NT2/D1 (cell line): ENCODE measurements at regions not wholly inside any gene's neighbourhood (a gene's known extent, or its start where the extent isn't known, plus 50 kb on each side); places are given as distances from the start of the nearest gene placed in this dataset.

Experiments used
- DNase-seq: peaks from one replicate; pipeline ENCODE4 v3.0.0-alpha.2; 2011; ENCODE audit warnings: low read depth, low spot score
- H3K27me3 ChIP-seq: 2 replicates; pipeline ENCODE4 v1.6.0; 2011; ENCODE audit warnings: mild to moderate bottlenecking; ENCODE audit not compliant: insufficient read length, insufficient read depth
- H3K36me3 ChIP-seq: 2 replicates; pipeline ENCODE4 v1.6.1; 2011; ENCODE audit warnings: mild to moderate bottlenecking, low read length, mixed read lengths; ENCODE audit not compliant: insufficient read depth, insufficient read length
- H3K4me1 ChIP-seq: 2 replicates; pipeline ENCODE4 v1.5.1; 2011; ENCODE audit not compliant: insufficient read depth, insufficient read length
- H3K4me3 ChIP-seq: 2 replicates; pipeline ENCODE4 v1.5.1; 2011; ENCODE audit warnings: low read depth; ENCODE audit not compliant: insufficient read length
- H3K9ac ChIP-seq: 2 replicates; pipeline ENCODE4 v1.6.0; 2011; ENCODE audit warnings: low read depth; ENCODE audit not compliant: insufficient read length
- H3K9me3 ChIP-seq: 2 replicates; pipeline ENCODE4 v1.5.1; 2011; ENCODE audit warnings: mild to moderate bottlenecking, low read length; ENCODE audit not compliant: insufficient read depth
- SUZ12 ChIP-seq: IDR thresholded peaks from 2 replicates; pipeline ENCODE4 v1.6.1; 2011; ENCODE audit not compliant: insufficient read length, insufficient read depth; ENCODE audit errors: extremely low read depth
- YY1 ChIP-seq: IDR thresholded peaks from 2 replicates; pipeline ENCODE4 v1.6.1; 2011; ENCODE audit not compliant: insufficient read length, insufficient read depth
- ZNF274 ChIP-seq: IDR thresholded peaks from 2 replicates; pipeline ENCODE4 v1.6.1; 2011; ENCODE audit warnings: mild to moderate bottlenecking, low read depth, low read length

- Histone ChIP-seq H3K4me3 (no peak overlapping the region), H3K27me3 (no peaks in the 10 kb centered on the region), H3K4me1 (no peaks in the 10 kb centered on the region), H3K9me3 (no peaks in the 10 kb centered on the region), H3K9ac (no peak overlapping the region), H3K36me3 (no peaks in the 10 kb centered on the region)
- DNase-seq, result no peak
- TF ChIP-seq ZNF274 (no peak), YY1 (no peak), SUZ12 (no peak)
These were observed 185.5 kb upstream of the KCNN2 start for GRCh38 chr5:114176356-114176755.

DNA sequence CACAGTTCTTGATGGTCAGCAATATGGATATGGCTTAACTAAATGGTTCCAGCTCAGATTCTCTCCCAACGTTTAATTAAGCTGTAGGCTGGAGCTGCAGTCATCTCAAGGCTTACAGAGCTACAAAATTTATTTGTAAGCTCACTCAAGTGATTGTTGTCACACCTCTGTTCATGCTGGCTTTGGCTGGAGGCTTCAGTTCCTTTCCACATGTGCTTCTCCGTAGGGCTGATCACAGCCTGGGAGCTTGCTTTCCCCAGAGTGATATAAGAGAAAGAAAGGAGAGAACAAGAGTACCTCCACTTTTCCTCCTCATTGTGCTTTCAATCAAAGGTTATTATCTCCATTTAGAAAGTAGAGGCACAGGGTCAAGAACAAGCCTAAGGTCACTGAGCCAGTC is 182.7 kb upstream of the KCNN2 start:
- no peak for DNase-seq
- TF ChIP-seq YY1 (no peak), ZNF274 (no peak), SUZ12 (no peak)

DNA sequence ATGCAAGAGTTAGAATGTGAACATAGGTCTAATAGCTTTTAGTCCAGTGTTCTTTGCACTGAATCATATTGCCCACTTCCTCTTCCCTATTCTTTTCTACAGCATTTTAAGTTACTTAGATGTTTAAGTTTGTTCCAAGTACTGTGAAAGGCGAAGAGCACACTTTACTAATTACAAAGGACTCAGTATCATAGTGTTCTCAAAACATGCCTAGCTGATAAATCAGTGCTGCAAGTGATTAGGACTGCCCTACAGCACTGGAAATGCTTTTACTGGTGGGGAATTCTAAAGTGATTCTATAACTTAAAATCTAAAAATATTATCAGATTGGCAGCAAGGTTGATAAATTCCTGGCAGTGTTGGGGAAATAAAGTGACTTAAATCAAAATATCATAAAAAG is 177.9 kb upstream of the KCNN2 start:
- Histone ChIP-seq H3K4me3 (no peak overlapping the region), H3K27me3 (no peaks in the 10 kb centered on the region), H3K4me1 (no peaks in the 10 kb centered on the region), H3K36me3 (no peaks in the 10 kb centered on the region), H3K9me3 (no peaks in the 10 kb centered on the region), H3K9ac (no peak overlapping the region)
- TF ChIP-seq ZNF274, result no peak
- DNase-seq, result no peak

More for the DNA sequence above, 182.7 kb upstream of the KCNN2 start:
- Histone ChIP-seq H3K36me3 (no peaks in the 10 kb centered on the region), H3K9ac (no peak overlapping the region), H3K9me3 (no peaks in the 10 kb centered on the region), H3K4me3 (no peak overlapping the region), H3K27me3 (no peaks in the 10 kb centered on the region), H3K4me1 (no peaks in the 10 kb centered on the region)

DNA sequence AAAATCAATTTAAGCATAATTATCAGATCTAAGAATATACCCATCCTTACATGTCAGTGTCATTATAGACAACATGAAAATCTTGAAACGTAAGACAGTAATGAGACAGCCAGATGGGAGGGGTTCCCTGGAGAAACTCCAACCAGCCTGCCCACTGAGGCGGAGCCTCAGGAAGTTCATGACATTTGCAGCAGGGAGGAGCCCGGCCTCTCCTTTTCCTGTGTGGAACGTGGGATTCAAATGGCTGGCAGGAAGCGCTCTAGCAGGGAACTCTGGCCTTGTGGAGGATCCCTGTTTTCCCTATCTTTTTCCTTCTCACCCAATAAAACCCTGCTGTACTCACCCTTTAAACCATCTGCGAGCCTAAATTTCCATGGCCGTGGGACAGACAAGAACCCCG is 176.6 kb upstream of the KCNN2 start:
- Histone ChIP-seq H3K36me3 (no peaks in the 10 kb centered on the region), H3K9ac (no peak overlapping the region), H3K4me3 (no peak overlapping the region), H3K27me3 (no peaks in the 10 kb centered on the region), H3K4me1 (no peaks in the 10 kb centered on the region), H3K9me3 (no peaks in the 10 kb centered on the region)
- no peak for TF ChIP-seq ZNF274
- TF ChIP-seq SUZ12, result no peak
- TF ChIP-seq YY1, result no peak
- DNase-seq, result no peak

DNA sequence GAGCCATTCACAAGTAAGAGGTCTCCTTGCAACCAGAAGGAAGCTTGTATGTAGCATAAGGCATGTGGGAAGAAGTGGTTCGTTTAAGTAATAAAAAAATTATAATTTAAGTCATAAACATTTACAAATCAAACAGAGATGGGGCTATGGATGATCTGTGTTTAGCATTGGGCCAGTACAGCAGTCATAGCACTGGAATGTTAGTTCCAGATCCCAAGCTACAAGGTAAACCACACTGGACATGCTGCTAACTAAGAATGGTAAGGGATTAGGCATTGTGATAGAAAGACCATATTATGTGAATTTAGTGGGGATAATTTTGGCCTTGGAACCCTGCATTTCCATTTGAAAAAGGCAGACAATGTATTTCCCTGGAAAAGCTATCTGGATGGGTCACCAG is 170.4 kb upstream of the KCNN2 start:
- TF ChIP-seq YY1 (no peak), ZNF274 (no peak), SUZ12 (no peak)
- no peaks in the 10 kb centered on the region for H3K4me1 ChIP-seq
- H3K9ac ChIP-seq, result no peak overlapping the region
- no peak for DNase-seq
- H3K9me3 ChIP-seq, result no peaks in the 10 kb centered on the region
- no peak overlapping the region for H3K4me3 ChIP-seq
- H3K36me3 ChIP-seq, result no peaks in the 10 kb centered on the region
- H3K27me3 ChIP-seq, result no peaks in the 10 kb centered on the region

- H3K9me3 ChIP-seq, result no peaks in the 10 kb centered on the region
- H3K9ac ChIP-seq, result no peak overlapping the region
- H3K27me3 ChIP-seq, result no peaks in the 10 kb centered on the region
- TF ChIP-seq SUZ12 (no peak), YY1 (no peak), ZNF274 (no peak)
- no peak overlapping the region for H3K4me3 ChIP-seq
- no peak for DNase-seq
- H3K4me1 ChIP-seq, result no peaks in the 10 kb centered on the region
- no peaks in the 10 kb centered on the region for H3K36me3 ChIP-seq
These were observed 169.8 kb upstream of the KCNN2 start for GRCh38 chr5:114192108-114192507.

DNA sequence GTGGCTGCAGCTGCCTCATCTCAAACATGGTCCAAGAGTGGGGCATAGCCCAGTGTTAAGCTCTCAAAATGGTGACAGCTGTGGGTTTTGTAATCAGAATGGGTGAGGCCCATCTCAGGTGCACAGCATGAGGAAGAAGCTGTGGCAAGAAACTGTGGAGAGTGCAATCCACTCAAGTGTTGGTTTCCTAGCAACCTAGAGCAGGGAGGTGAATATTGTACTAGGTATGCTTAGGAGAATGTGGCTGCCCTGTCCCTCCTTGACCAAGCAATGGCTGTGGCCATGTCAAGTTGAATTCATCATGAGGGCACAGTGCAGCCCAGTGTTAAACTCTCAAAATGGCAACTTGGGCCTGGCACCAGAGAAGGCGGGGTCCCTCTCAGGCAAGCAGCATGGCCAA is 160.5 kb upstream of the KCNN2 start:
- Histone ChIP-seq H3K36me3 (no peaks in the 10 kb centered on the region), H3K27me3 (no peaks in the 10 kb centered on the region), H3K9ac (no peak overlapping the region), H3K9me3 (no peaks in the 10 kb centered on the region), H3K4me3 (no peak overlapping the region), H3K4me1 (no peaks in the 10 kb centered on the region)
- no peak for DNase-seq
- TF ChIP-seq YY1, result no peak
- TF ChIP-seq SUZ12, result no peak
- no peak for TF ChIP-seq ZNF274

DNA sequence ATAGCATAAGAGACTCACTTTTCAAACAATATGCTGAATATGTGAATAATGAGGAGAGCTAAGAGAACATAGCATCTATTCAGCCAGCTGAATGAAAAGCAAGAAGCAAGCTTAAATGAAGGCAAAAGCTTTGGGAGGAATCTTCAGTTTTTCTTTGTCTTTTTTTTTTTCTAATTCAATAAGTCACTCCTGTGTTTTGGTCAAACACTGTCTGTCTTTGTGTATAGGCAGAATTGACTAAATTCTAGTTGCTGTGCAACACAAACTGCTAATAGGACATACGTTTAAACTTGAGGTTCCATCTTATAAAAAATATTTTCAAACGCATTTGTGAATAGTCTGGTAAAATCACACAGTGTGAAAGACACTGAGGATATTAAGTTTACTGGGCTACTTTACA is 156.9 kb upstream of the KCNN2 start:
- H3K4me3 ChIP-seq, result no peak overlapping the region
- TF ChIP-seq YY1 (no peak), ZNF274 (no peak)
- no peaks in the 10 kb centered on the region for H3K27me3 ChIP-seq
- DNase-seq, result no peak
- H3K36me3 ChIP-seq, result no peaks in the 10 kb centered on the region
- H3K9ac ChIP-seq, result no peak overlapping the region
- no peaks in the 10 kb centered on the region for H3K4me1 ChIP-seq
- H3K9me3 ChIP-seq, result no peaks in the 10 kb centered on the region
